ENCODE measurements at regions not wholly inside any gene's neighbourhood (a gene's known extent, or its start where the extent isn't known, plus 50 kb on each side); places are given as distances from the start of the nearest gene placed in this dataset.

GRCh38 chr10:88092973-88093372 lies 229.5 kb downstream of the PTEN start (continued):
- TF ChIP-seq, protein P1, sequence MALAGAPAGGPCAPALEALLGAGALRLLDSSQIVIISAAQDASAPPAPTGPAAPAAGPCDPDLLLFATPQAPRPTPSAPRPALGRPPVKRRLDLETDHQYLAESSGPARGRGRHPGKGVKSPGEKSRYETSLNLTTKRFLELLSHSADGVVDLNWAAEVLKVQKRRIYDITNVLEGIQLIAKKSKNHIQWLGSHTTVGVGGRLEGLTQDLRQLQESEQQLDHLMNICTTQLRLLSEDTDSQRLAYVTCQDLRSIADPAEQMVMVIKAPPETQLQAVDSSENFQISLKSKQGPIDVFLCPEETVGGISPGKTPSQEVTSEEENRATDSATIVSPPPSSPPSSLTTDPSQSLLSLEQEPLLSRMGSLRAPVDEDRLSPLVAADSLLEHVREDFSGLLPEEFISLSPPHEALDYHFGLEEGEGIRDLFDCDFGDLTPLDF (CRISPR knock-in tag; IDR thresholded peaks at IDR 0.05), result no peak

GRCh38 chr10:88094795-88095194 lies 231.4 kb downstream of the PTEN start:
- H3K27me3 Mint-ChIP-seq (ENCODE audit: low read depth), result no peaks in the 10 kb centered on the region
- DNase-seq (ENCODE audit: low spot score) (no peak), ATAC-seq (no peak)
- H3K9me3 Mint-ChIP-seq, result no peaks in the 10 kb centered on the region
- no peak overlapping the region for H3K4me3 Mint-ChIP-seq
- POLR2A ChIA-PET, result no interaction called here
- TF ChIP-seq JUN (CRISPR knock-in tag; IDR thresholded peaks at IDR 0.05) (no peak), PRDM15 (CRISPR knock-in tag; IDR thresholded peaks at IDR 0.05) (no peak), ZNF396 (CRISPR knock-in tag; IDR thresholded peaks at IDR 0.05; ENCODE audit: borderline replicate concordance) (no peak), ZNF263 (CRISPR knock-in tag; IDR thresholded peaks at IDR 0.05; ENCODE audit: low read depth) (no peak), PRRX2 (CRISPR knock-in tag; IDR thresholded peaks at IDR 0.05) (no peak), MXD4 (CRISPR knock-in tag; IDR thresholded peaks at IDR 0.05; ENCODE audit: borderline replicate concordance) (no peak)
- no peaks in the 10 kb centered on the region for H3K4me1 Mint-ChIP-seq
- CTCF ChIA-PET, result interaction anchor here (1.2 kb wide), 1 partner anchor 20 kb away, joined by 4 read pairs; no protein-coding TSS in a partner anchor
- no peaks in the 10 kb centered on the region for H3K36me3 Mint-ChIP-seq
- no peak overlapping the region for H3K27ac Mint-ChIP-seq

DNA sequence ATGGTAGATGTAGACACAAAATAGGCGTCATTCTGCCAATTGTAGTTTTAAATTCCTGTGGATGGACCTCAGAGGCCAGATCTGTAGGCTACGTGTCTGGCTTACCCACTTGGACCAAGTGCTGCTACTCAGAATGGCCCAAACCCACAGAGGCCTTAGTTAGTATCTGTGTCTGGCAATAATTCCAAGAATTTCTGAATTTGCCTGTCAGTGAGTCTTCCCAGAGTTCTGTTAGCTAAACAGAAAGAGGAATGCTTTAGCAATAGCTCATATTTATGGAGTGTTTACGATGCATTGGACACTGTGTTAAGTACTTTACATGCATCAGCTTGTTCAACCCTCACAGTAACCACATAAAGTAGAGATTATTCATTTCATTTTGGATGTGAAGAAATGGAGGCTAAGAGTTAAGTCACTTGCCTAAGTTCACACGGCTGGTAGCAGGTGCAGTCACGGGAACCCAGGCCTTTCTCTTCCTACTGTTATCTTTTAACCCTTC lies 231.8 kb downstream of the PTEN start:
- Mint-ChIP-seq H3K36me3 (no peaks in the 10 kb centered on the region), H3K27me3 (ENCODE audit: low read depth) (no peaks in the 10 kb centered on the region), H3K4me3 (no peak overlapping the region), H3K4me1 (no peaks in the 10 kb centered on the region), H3K27ac (no peak overlapping the region), H3K9me3 (no peaks in the 10 kb centered on the region)
- ChIA-PET CTCF (no interaction called here), POLR2A (no interaction called here)
- ATAC-seq (no peak), DNase-seq (ENCODE audit: low spot score) (no peak)
- TF ChIP-seq ESRRA (CRISPR knock-in tag; IDR thresholded peaks at IDR 0.05; ENCODE audit: borderline replicate concordance), result no peak
- no peak for TF ChIP-seq NFATC4 (CRISPR knock-in tag; IDR thresholded peaks at IDR 0.05)
- no peak for TF ChIP-seq JUN (CRISPR knock-in tag; IDR thresholded peaks at IDR 0.05)
- no peak for TF ChIP-seq ERG (CRISPR knock-in tag; IDR thresholded peaks at IDR 0.05)
- TF ChIP-seq, protein P2, sequence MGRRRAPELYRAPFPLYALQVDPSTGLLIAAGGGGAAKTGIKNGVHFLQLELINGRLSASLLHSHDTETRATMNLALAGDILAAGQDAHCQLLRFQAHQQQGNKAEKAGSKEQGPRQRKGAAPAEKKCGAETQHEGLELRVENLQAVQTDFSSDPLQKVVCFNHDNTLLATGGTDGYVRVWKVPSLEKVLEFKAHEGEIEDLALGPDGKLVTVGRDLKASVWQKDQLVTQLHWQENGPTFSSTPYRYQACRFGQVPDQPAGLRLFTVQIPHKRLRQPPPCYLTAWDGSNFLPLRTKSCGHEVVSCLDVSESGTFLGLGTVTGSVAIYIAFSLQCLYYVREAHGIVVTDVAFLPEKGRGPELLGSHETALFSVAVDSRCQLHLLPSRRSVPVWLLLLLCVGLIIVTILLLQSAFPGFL (CRISPR knock-in tag; IDR thresholded peaks at IDR 0.05; ENCODE audit: borderline replicate concordance), result no peak
- no peak for TF ChIP-seq FOXK1 (CRISPR knock-in tag; IDR thresholded peaks at IDR 0.05)
- no peak for TF ChIP-seq E2F5 (CRISPR knock-in tag; IDR thresholded peaks at IDR 0.05)
- TF ChIP-seq HMGXB4 (CRISPR knock-in tag; IDR thresholded peaks at IDR 0.05), result no peak
- no peak for TF ChIP-seq AR (CRISPR knock-in tag; IDR thresholded peaks at IDR 0.05)
- TF ChIP-seq FOXP4 (CRISPR knock-in tag; IDR thresholded peaks at IDR 0.05), result no peak
- TF ChIP-seq ZNF416 (CRISPR knock-in tag; IDR thresholded peaks at IDR 0.05), result no peak
- TF ChIP-seq ATF1 (CRISPR knock-in tag; IDR thresholded peaks at IDR 0.05), result no peak
- TF ChIP-seq HMGA2 (CRISPR knock-in tag; IDR thresholded peaks at IDR 0.05), result no peak
